Gastrocnemius medialis (tissue), 4 donors: ENCODE measurements at regions not wholly inside any gene's neighbourhood (a gene's known extent, or its start where the extent isn't known, plus 50 kb on each side); places are given as distances from the start of the nearest gene placed in this dataset.

ENCODE experiments used
- ATAC-seq, 2 donors: fragments of 150-250 bp; one replicate each; pipeline ENCODE4 v1.9.1; 2016
- DNase-seq, 2 donors: peaks; one replicate each; pipeline ENCODE4 v3.0.0-alpha.2; 2019
- H3K27ac ChIP-seq, 4 donors: fragments of 200-600 bp; sonication (generic); 1 replicate in 1 of 4; 2 replicates in 3 of 4; pipeline ENCODE4 v1.5.1; 2016 to 2018; ENCODE audit warnings: mild to moderate bottlenecking in 2 of 4, moderate library complexity in 1 of 4
- H3K27me3 ChIP-seq, 3 donors: fragments of 200-600 bp; sonication (generic) in 2 of 3; 1 replicate in 1 of 3; 2 replicates in 2 of 3; pipeline versions ENCODE4 v1.5.1 to v1.6.0; 2016 to 2019; ENCODE audit warnings: mild to moderate bottlenecking in 1 of 3, moderate library complexity in 1 of 3
- H3K36me3 ChIP-seq, 2 donors: fragments of 200-600 bp; sonication (generic) in 1 of 2; one replicate each; pipeline ENCODE4 v1.5.1; 2017 to 2018
- H3K4me1 ChIP-seq, 2 donors: fragments of 200-600 bp; sonication (generic) in 1 of 2; one replicate each; pipeline ENCODE4 v1.5.1; 2016 to 2017; ENCODE audit warnings: mild to moderate bottlenecking in 2 of 2
- H3K4me3 ChIP-seq, 4 donors: fragments of 200-600 bp; sonication (generic) in 3 of 4; 1 replicate in 1 of 4; 2 replicates in 3 of 4; pipeline ENCODE4 v1.5.1; 2016 to 2019; ENCODE audit warnings: mild to moderate bottlenecking in 2 of 4
- H3K9me3 ChIP-seq, 3 donors: fragments of 200-600 bp; sonication (generic) in 2 of 3; 1 replicate in 1 of 3; 2 replicates in 2 of 3; pipeline ENCODE4 v1.5.1; 2016 to 2019
- CTCF ChIP-seq, 5 experiments: fragments of 450-650 bp in 3 of 5; fragments of 200-600 bp in 2 of 5; sonication (generic) in 2 of 5; IDR thresholded peaks in 4 of 5; conservative IDR thresholded peaks in 1 of 5; 1 replicate in 4 of 5; 2 replicates in 1 of 5; pipeline ENCODE4 v1.5.1; 2016 to 2019; ENCODE audit warnings: antibody characterized with exemption in 5 of 5, mild to moderate bottlenecking in 3 of 5, moderate library complexity in 3 of 5
- POLR2A ChIP-seq, 2 donors: fragments of 450-650 bp; IDR thresholded peaks; one replicate each; pipeline ENCODE4 v1.6.1; 2017; ENCODE audit warnings: antibody characterized with exemption in 2 of 2, mild to moderate bottlenecking in 2 of 2, moderate library complexity in 2 of 2
- in situ Hi-C, 4 donors: fragments of 200-750 bp; cut with MboI; loops; one replicate each; pipeline versions ENCODE4 v1.15.0 to v1.8.0; 2017; ENCODE audit warnings: low sequenced_read_pairs in 4 of 4
- intact Hi-C: fragments of 100-400 bp; cut with DNase I; formaldehyde crosslinking; loops from one replicate; pipeline ENCODE4 v1.15.1; 2023; ENCODE audit warnings: low total_unique reads

- intact Hi-C loops: no loop called here
- Histone ChIP-seq H3K9me3 (no peaks in the 10 kb centered on the region), H3K27me3 (peaks cover 0 to 2% (median 0%) of the 10 kb centered on the region in 3 donors), H3K36me3 (no peaks in the 10 kb centered on the region), H3K4me1 (no peaks in the 10 kb centered on the region), H3K27ac (no peak overlapping the region), H3K4me3 (no peak overlapping the region)
- no peak for TF ChIP-seq POLR2A (IDR thresholded peaks at IDR 0.05)
- TF ChIP-seq CTCF (IDR thresholded peaks at IDR 0.05 in 4 of 5, conservative IDR thresholded peaks at IDR 0.05 in 1 of 5): no peak
- in situ Hi-C loops: loop anchor here in 3 of 4 donors (10.0 to 25.0 kb wide), 4 partner anchors 455 to 692 kb away; partner anchors contain the start of gene DLL1 (in 3 of the 3)
- ATAC-seq (no peak), DNase-seq (no peak)
Measured at GRCh38 chr6:169832247-169832948, 81.0 kb downstream of the ERMARD start.

- peak; percentile 48 to 49 for DNase-seq
- H3K9me3 ChIP-seq: no peaks in the 10 kb centered on the region
- H3K27me3 ChIP-seq: peaks cover 0 to 2% (median 0%) of the 10 kb centered on the region in 3 donors
- no peak overlapping the region for H3K27ac ChIP-seq
- peak; percentile 84 to 91 for ATAC-seq
- TF ChIP-seq POLR2A (IDR thresholded peaks at IDR 0.05) (no peak), CTCF (IDR thresholded peaks at IDR 0.05 in 4 of 5, conservative IDR thresholded peaks at IDR 0.05 in 1 of 5) (peak; percentile 85 to 94 (median 92))
- H3K4me1 ChIP-seq: no peaks in the 10 kb centered on the region
- H3K4me3 ChIP-seq: no peak overlapping the region
- in situ Hi-C loops: loop anchor here in 3 of 4 donors (10.0 to 25.0 kb wide), 4 partner anchors 456 to 693 kb away; partner anchors contain the start of gene DLL1 (in 3 of the 3)
- no peaks in the 10 kb centered on the region for H3K36me3 ChIP-seq
- intact Hi-C loops: loop anchor here (1.0 to 2.0 kb wide), 3 partner anchors 461 to 699 kb away; no protein-coding TSS in a partner anchor
Measured at GRCh38 chr6:169831450-169832246, 80.2 kb downstream of the ERMARD start.
